H9 (cell line): ENCODE measurements at regions not wholly inside any gene's neighbourhood (a gene's known extent, or its start where the extent isn't known, plus 50 kb on each side); places are given as distances from the start of the nearest gene placed in this dataset.
"Not testable (repeated sequence)": the region's sequence is repeated elsewhere in the genome, so short reads cannot be mapped to it uniquely, and the experiment has no call there.

Experiments
- DNase-seq: peaks from one replicate; pipeline ENCODE4 v3.0.0-alpha.2; 2017
- H2AFZ ChIP-seq: one replicate; pipeline ENCODE4 v1.6.1; 2013; ENCODE audit warnings: mild to moderate bottlenecking, low read length, control low read depth, moderate library complexity
- H2AK5ac ChIP-seq: 2 replicates; pipeline ENCODE4 v1.6.1; 2013; ENCODE audit warnings: low read length, control low read depth, mixed read lengths; ENCODE audit not compliant: insufficient read length
- H2BK120ac ChIP-seq: one replicate; pipeline ENCODE4 v1.6.1; 2013; ENCODE audit warnings: low read depth, mild to moderate bottlenecking, low read length, control low read depth, inconsistent platforms; ENCODE audit not compliant: poor library complexity, severe bottlenecking
- H2BK12ac ChIP-seq: 2 replicates; pipeline ENCODE4 v1.6.1; 2013; ENCODE audit warnings: low read length, control low read depth, mixed read lengths, low read depth; ENCODE audit not compliant: insufficient read length
- H2BK15ac ChIP-seq: 2 replicates; pipeline ENCODE4 v1.6.1; 2013; ENCODE audit warnings: low read depth, low read length, control low read depth
- H2BK20ac ChIP-seq: one replicate; pipeline ENCODE4 v1.6.1; 2013; ENCODE audit warnings: low read depth, mild to moderate bottlenecking, low read length, control low read depth, inconsistent platforms; ENCODE audit not compliant: poor library complexity, severe bottlenecking
- H2BK5ac ChIP-seq: 2 replicates; pipeline ENCODE4 v1.6.1; 2013; ENCODE audit warnings: low read length, control low read depth, mixed read lengths; ENCODE audit not compliant: insufficient read length
- H3K14ac ChIP-seq: 2 replicates; pipeline ENCODE4 v1.6.1; 2013; ENCODE audit warnings: low read length, control low read depth; ENCODE audit not compliant: insufficient read depth
- H3K18ac ChIP-seq: 2 replicates; pipeline ENCODE4 v1.6.1; 2013; ENCODE audit warnings: low read depth, mild to moderate bottlenecking, mixed read lengths, low read length, control low read depth; ENCODE audit not compliant: insufficient read length
- H3K23ac ChIP-seq: 2 replicates; pipeline ENCODE4 v1.6.1; 2013; ENCODE audit warnings: low read length, control low read depth, mixed read lengths, low read depth; ENCODE audit not compliant: insufficient read length
- H3K23me2 ChIP-seq: 2 replicates; pipeline ENCODE4 v1.6.1; 2013; ENCODE audit warnings: low read depth, mild to moderate bottlenecking, mixed read lengths, low read length, control low read depth; ENCODE audit not compliant: insufficient read length, poor library complexity, severe bottlenecking
- H3K27ac ChIP-seq: 2 replicates; pipeline ENCODE4 v1.5.1; 2013; ENCODE audit warnings: low read length, control low read depth, mixed read lengths, low read depth; ENCODE audit not compliant: insufficient read length
- H3K27me3 ChIP-seq: 2 replicates; pipeline ENCODE4 v1.6.1; 2013; ENCODE audit warnings: low read length, control low read depth, inconsistent platforms; ENCODE audit not compliant: insufficient read depth
- H3K4ac ChIP-seq: 2 replicates; pipeline ENCODE4 v1.6.1; 2013; ENCODE audit warnings: low read depth, mild to moderate bottlenecking, control low read depth, inconsistent platforms, low read length, moderate library complexity
- H3K4me1 ChIP-seq: 2 replicates; pipeline ENCODE4 v1.6.1; 2013; ENCODE audit warnings: low read length, control low read depth, inconsistent platforms; ENCODE audit not compliant: insufficient read depth
- H3K4me2 ChIP-seq: 2 replicates; pipeline ENCODE4 v1.6.1; 2013; ENCODE audit warnings: low read length, control low read depth, mixed read lengths; ENCODE audit not compliant: insufficient read length, insufficient read depth
- H3K56ac ChIP-seq: 2 replicates; pipeline ENCODE4 v1.6.1; 2013; ENCODE audit warnings: low read depth, mild to moderate bottlenecking, mixed read lengths, low read length, control low read depth; ENCODE audit not compliant: insufficient read length
- H3K79me1 ChIP-seq: 2 replicates; pipeline ENCODE4 v1.6.1; 2013; ENCODE audit warnings: low read depth, mild to moderate bottlenecking, moderate library complexity, low read length, control low read depth, inconsistent platforms; ENCODE audit not compliant: insufficient read depth, poor library complexity, severe bottlenecking
- H3K79me2 ChIP-seq: 2 replicates; pipeline ENCODE4 v1.6.1; 2013; ENCODE audit warnings: low read length, control low read depth, inconsistent platforms; ENCODE audit not compliant: insufficient read depth
- H3K9ac ChIP-seq: 2 replicates; pipeline ENCODE4 v1.6.1; 2013; ENCODE audit warnings: low read length, control low read depth, mixed read lengths; ENCODE audit not compliant: insufficient read length; ENCODE audit errors: extremely low read depth
- H3K9me3 ChIP-seq: one replicate; pipeline ENCODE4 v1.6.1; 2013; ENCODE audit warnings: low read depth, low read length, inconsistent platforms; ENCODE audit not compliant: control insufficient read depth
- H3T11ph ChIP-seq: one replicate; pipeline ENCODE4 v1.6.1; 2013; ENCODE audit warnings: mild to moderate bottlenecking, low read length, control low read depth, inconsistent platforms
- H4K20me1 ChIP-seq: one replicate; pipeline ENCODE4 v1.6.1; 2013; ENCODE audit not compliant: control insufficient read depth, insufficient read length, insufficient read depth
- H4K5ac ChIP-seq: 2 replicates; pipeline ENCODE4 v1.6.1; 2013; ENCODE audit warnings: low read depth, mild to moderate bottlenecking, mixed read lengths, low read length, control low read depth; ENCODE audit not compliant: insufficient read length
- H4K8ac ChIP-seq: replicated peaks from 2 replicates; pipeline ENCODE4 v1.6.1; 2013; ENCODE audit warnings: low read length, control low read depth, mixed read lengths, low read depth; ENCODE audit not compliant: insufficient read length
- H4K91ac ChIP-seq: 2 replicates; pipeline ENCODE4 v1.6.1; 2013; ENCODE audit warnings: low read depth, mild to moderate bottlenecking, moderate library complexity, mixed read lengths, low read length, control low read depth; ENCODE audit not compliant: insufficient read length
- H3K27ac Mint-ChIP-seq, 3 experiments: 2 replicates in 2 of 3; 3 replicates in 1 of 3; pipeline ENCODE4 v1.8.0; 2020 to 2021; ENCODE audit warnings: mixed read lengths in 3 of 3, mild to moderate bottlenecking in 1 of 3, moderate library complexity in 1 of 3
- H3K27me3 Mint-ChIP-seq: 2 replicates; pipeline ENCODE4 v1.8.0; 2021; ENCODE audit warnings: low read depth, mild to moderate bottlenecking, moderate library complexity, mixed read lengths
- H3K36me3 Mint-ChIP-seq, 3 experiments: 2 replicates in 2 of 3; 3 replicates in 1 of 3; pipeline ENCODE4 v1.8.0; 2020 to 2021; ENCODE audit warnings: low read depth in 3 of 3, mixed read lengths in 3 of 3; ENCODE audit not compliant: insufficient read depth in 1 of 3
- H3K4me1 Mint-ChIP-seq, 2 experiments: 2 replicates each; pipeline ENCODE4 v1.8.0; 2020; ENCODE audit warnings: mixed read lengths in 2 of 2
- H3K4me3 Mint-ChIP-seq, 2 experiments: 2 replicates in 1 of 2; 3 replicates in 1 of 2; pipeline ENCODE4 v1.8.0; 2020 to 2021; ENCODE audit warnings: mild to moderate bottlenecking in 2 of 2, mixed read lengths in 2 of 2, moderate library complexity in 1 of 2
- H3K9me3 Mint-ChIP-seq, 2 experiments: 2 replicates in 1 of 2; 3 replicates in 1 of 2; pipeline ENCODE4 v1.8.0; 2020; ENCODE audit warnings: mild to moderate bottlenecking in 2 of 2, mixed read lengths in 2 of 2, moderate library complexity in 1 of 2
- WGBS: extraction: QIAGEN DNeasy Blood & Tissue Kit; methylation state at CpG from one replicate; pipeline ENCODE4 v1.1.7; 2013; ENCODE audit warnings: missing lambda C conversion rate, low lambda C conversion rate, mixed read lengths; ENCODE audit not compliant: insufficient read length; ENCODE audit errors: extremely low coverage; 5-methylcytosine and 5-hydroxymethylcytosine counted together

- not testable (repeated sequence) for H3K9ac ChIP-seq, H3K4me1 ChIP-seq, H2BK12ac ChIP-seq, H3K79me1 ChIP-seq, H2BK20ac ChIP-seq, H3T11ph ChIP-seq, H3K4me1 Mint-ChIP-seq, H3K79me2 ChIP-seq, H2AFZ ChIP-seq, H4K8ac ChIP-seq, H4K5ac ChIP-seq, H3K56ac ChIP-seq, H3K18ac ChIP-seq, H3K4me3 Mint-ChIP-seq, H3K27me3 ChIP-seq, H3K14ac ChIP-seq, DNase-seq, H3K23ac ChIP-seq, H3K27ac Mint-ChIP-seq, H3K27me3 Mint-ChIP-seq, H3K4ac ChIP-seq, H3K4me2 ChIP-seq, H3K23me2 ChIP-seq, H2BK5ac ChIP-seq, H2BK120ac ChIP-seq, H3K36me3 Mint-ChIP-seq, H3K27ac ChIP-seq, H4K20me1 ChIP-seq, H2AK5ac ChIP-seq, H4K91ac ChIP-seq, H2BK15ac ChIP-seq
- H3K9me3 Mint-ChIP-seq, result peaks cover 11 to 14% of the 10 kb centered on the region in 2 experiments
- WGBS, result no CpG with 5 or more reads among the region's 2 CpGs
- H3K9me3 ChIP-seq, result peaks cover 79% of the 10 kb centered on the region
Measured at GRCh38 chr21:10457765-10458164, 63.6 kb upstream of the TPTE start.

GRCh38 chr21:10460957-10461356 lies 60.4 kb upstream of the TPTE start:
- H3K4me3 Mint-ChIP-seq, H3K18ac ChIP-seq, H3K9ac ChIP-seq, H3K9me3 Mint-ChIP-seq, H3K27me3 Mint-ChIP-seq, H3T11ph ChIP-seq, H4K20me1 ChIP-seq, H2BK12ac ChIP-seq, H2BK15ac ChIP-seq, H3K4me1 Mint-ChIP-seq, H2AK5ac ChIP-seq, H3K27ac ChIP-seq, H2BK5ac ChIP-seq, H3K79me1 ChIP-seq, H3K56ac ChIP-seq, DNase-seq, H4K8ac ChIP-seq, H3K23ac ChIP-seq, H3K23me2 ChIP-seq, H2BK20ac ChIP-seq, H3K79me2 ChIP-seq, H2BK120ac ChIP-seq, H3K36me3 Mint-ChIP-seq, H3K4me1 ChIP-seq, H3K27me3 ChIP-seq, H4K5ac ChIP-seq, H3K4ac ChIP-seq, H3K4me2 ChIP-seq, H2AFZ ChIP-seq, H4K91ac ChIP-seq, H3K14ac ChIP-seq, H3K27ac Mint-ChIP-seq: not testable (repeated sequence)
- peaks cover 92% of the 10 kb centered on the region for H3K9me3 ChIP-seq
- whole genome bisulfite sequencing, result no CpG with 5 or more reads among the region's 5 CpGs
